Psoas muscle (tissue), 7 donors: ENCODE measurements at regions not wholly inside any gene's neighbourhood (a gene's known extent, or its start where the extent isn't known, plus 50 kb on each side); places are given as distances from the start of the nearest gene placed in this dataset.

Experiments
- ATAC-seq, 4 donors: fragments of 200-7000 bp; cut with Tn5 transposase; one replicate each; pipeline ENCODE4 v1.9.1; 2020; ENCODE audit warnings: moderate library complexity in 3 of 4, mild to moderate bottlenecking in 2 of 4
- DNase-seq, 2 donors: peaks; one replicate each; pipeline ENCODE4 v3.0.0-alpha.2; 2020
- H3K27ac ChIP-seq: fragments of 200-600 bp; one replicate; pipeline ENCODE4 v1.8.0; 2022
- H3K27me3 ChIP-seq, 3 donors: fragments of 200-600 bp in 1 of 3; one replicate each; pipeline versions ENCODE4 v1.6.1 to v1.8.0; 2013 to 2022; ENCODE audit warnings: low read length in 2 of 3, mild to moderate bottlenecking in 2 of 3, moderate library complexity in 1 of 3; ENCODE audit not compliant: insufficient read depth in 3 of 3
- H3K36me3 ChIP-seq, 2 donors: fragments of 200-600 bp in 1 of 2; one replicate each; pipeline versions ENCODE4 v1.6.1 to v1.8.0; 2013 to 2022; ENCODE audit warnings: low read depth in 1 of 2, mild to moderate bottlenecking in 1 of 2, moderate library complexity in 1 of 2; ENCODE audit not compliant: insufficient read depth in 1 of 2
- H3K4me1 ChIP-seq: fragments of 200-600 bp; one replicate; pipeline ENCODE4 v1.8.0; 2022
- H3K4me3 ChIP-seq: fragments of 200-600 bp; one replicate; pipeline ENCODE4 v1.8.0; 2022; ENCODE audit warnings: mild to moderate bottlenecking
- H3K9me3 ChIP-seq: fragments of 200-600 bp; one replicate; pipeline ENCODE4 v1.8.0; 2022
- CTCF ChIP-seq: fragments of 200-600 bp; IDR thresholded peaks from one replicate; pipeline ENCODE4 v1.8.0; 2022; ENCODE audit warnings: antibody characterized with exemption
- WGBS, 3 donors: extraction: QIAGEN DNeasy Blood & Tissue Kit; methylation state at CpG; one replicate each; pipeline versions ENCODE4 v1.1.6 to v1.1.7; 2013; 5-methylcytosine and 5-hydroxymethylcytosine counted together
- intact Hi-C, 2 donors: fragments of 100-400 bp; cut with DNase I; formaldehyde crosslinking; loops; one replicate each; pipeline versions ENCODE4 v1.11.0 to v1.14.2; 2022
- donor health status: healthy with polysubstance abuse.
- donor health status: DM: no; HTN: no; CAD: no; lungs with moderate emphysema.
- donor health status: Bipolar disorder and iron deficiency.
- donor health status: healthy.
- donor health status: DM: yes; HTN: yes; CAD: no.
- donor health status: DM: no; HTN: no; CAD: no.
- donor health status: DM: yes; HTN: yes; CAD: no.

DNA sequence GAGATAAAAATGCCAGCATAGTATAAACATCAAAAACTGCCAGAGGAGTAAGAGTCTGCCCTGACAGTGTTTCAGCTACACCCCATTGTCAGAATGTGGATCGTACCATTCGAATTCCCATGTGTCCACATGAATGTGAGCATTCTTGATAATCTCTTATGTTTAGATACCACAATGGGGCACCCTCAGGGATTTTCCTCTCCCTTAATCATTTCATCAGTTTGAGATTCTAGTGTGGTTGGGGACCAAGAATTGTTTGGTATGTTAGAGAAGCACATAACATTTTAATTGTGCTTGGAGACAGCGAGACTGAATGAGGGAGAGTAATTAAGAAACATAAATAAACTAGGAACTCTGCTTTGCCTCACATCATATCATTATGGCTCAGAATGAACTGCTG lies 120.2 kb downstream of the ZC3H11B start:
- no peak for ATAC-seq
- no peak for TF ChIP-seq CTCF

DNA sequence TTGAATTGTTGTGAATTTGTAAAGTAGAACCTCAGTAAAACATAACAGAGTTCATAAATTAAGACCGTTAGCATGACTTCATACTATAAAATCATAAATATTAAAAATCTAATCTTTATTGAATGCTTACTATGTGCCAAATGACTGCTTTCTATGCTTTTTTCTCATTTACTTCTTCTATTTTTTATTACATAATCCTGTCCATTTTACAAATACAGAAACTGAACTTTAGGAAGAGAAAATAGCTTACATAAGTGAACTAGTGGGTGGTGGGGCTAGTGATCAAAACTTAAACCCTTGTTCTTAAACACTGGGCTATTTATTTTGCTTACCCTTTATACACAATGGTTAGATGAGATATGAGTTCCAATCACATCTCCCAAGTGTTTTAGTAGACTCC lies 122.3 kb downstream of the ZC3H11B start:
- H3K27ac ChIP-seq = no peak overlapping the region
- intact Hi-C loops = no loop called here
- H3K4me3 ChIP-seq = no peak overlapping the region
- DNase-seq = no peak
- no peaks in the 10 kb centered on the region for H3K9me3 ChIP-seq
- 83 to 92% (median 90%) methylated on average over 1 of the region's 1 CpG for WGBS, 3 donors
- ATAC-seq = no peak
- no peaks in the 10 kb centered on the region for H3K4me1 ChIP-seq
- H3K36me3 ChIP-seq = no peaks in the 10 kb centered on the region
- H3K27me3 ChIP-seq = no peaks in the 10 kb centered on the region
- no peak for TF ChIP-seq CTCF

More for the DNA sequence above, 120.2 kb downstream of the ZC3H11B start:
- no peaks in the 10 kb centered on the region for H3K4me1 ChIP-seq
- no peaks in the 10 kb centered on the region for H3K27me3 ChIP-seq
- no peak overlapping the region for H3K4me3 ChIP-seq
- no peak overlapping the region for H3K27ac ChIP-seq
- intact Hi-C loops = no loop called here
- no peaks in the 10 kb centered on the region for H3K36me3 ChIP-seq
- H3K9me3 ChIP-seq = no peaks in the 10 kb centered on the region
- no peak for DNase-seq
- 84 to 90% (median 84%) methylated on average over 3 of the region's 3 CpGs for WGBS, 3 donors

- no peak for DNase-seq
- no peaks in the 10 kb centered on the region for H3K27me3 ChIP-seq
- H3K27ac ChIP-seq = no peak overlapping the region
- H3K9me3 ChIP-seq = no peaks in the 10 kb centered on the region
- intact Hi-C loops = no loop called here
- H3K36me3 ChIP-seq = no peaks in the 10 kb centered on the region
- no peak for TF ChIP-seq CTCF
- WGBS, 3 donors = 67 to 81% (median 68%) methylated on average over 2 of the region's 2 CpGs
- ATAC-seq = no peak
- no peaks in the 10 kb centered on the region for H3K4me1 ChIP-seq
- H3K4me3 ChIP-seq = no peak overlapping the region
Measured at GRCh38 chr1:219489636-219490035, 123.3 kb downstream of the ZC3H11B start.

GRCh38 chr1:219488275-219488674 lies 124.6 kb downstream of the ZC3H11B start:
- no peaks in the 10 kb centered on the region for H3K36me3 ChIP-seq
- no peak for TF ChIP-seq CTCF
- no peak overlapping the region for H3K27ac ChIP-seq
- intact Hi-C loops = no loop called here
- H3K4me3 ChIP-seq = no peak overlapping the region
- WGBS, 3 donors = 72 to 73% (median 72%) methylated on average over 1 of the region's 1 CpG
- H3K9me3 ChIP-seq = no peaks in the 10 kb centered on the region
- no peaks in the 10 kb centered on the region for H3K27me3 ChIP-seq
- ATAC-seq = no peak
- no peaks in the 10 kb centered on the region for H3K4me1 ChIP-seq
- no peak for DNase-seq

- TF ChIP-seq CTCF = no peak
- intact Hi-C loops = no loop called here
- H3K9me3 ChIP-seq = no peaks in the 10 kb centered on the region
Measured at GRCh38 chr1:219483530-219483929, 129.4 kb downstream of the ZC3H11B start.

More at GRCh38 chr1:219483530-219483929, 129.4 kb downstream of the ZC3H11B start:
- Histone ChIP-seq H3K27me3 (no peaks in the 10 kb centered on the region), H3K4me3 (no peak overlapping the region), H3K36me3 (no peaks in the 10 kb centered on the region), H3K27ac (no peak overlapping the region), H3K4me1 (no peaks in the 10 kb centered on the region)
- 83 to 98% (median 92%) methylated on average over 1 of the region's 1 CpG for WGBS, 3 donors
- ATAC-seq (no peak), DNase-seq (no peak)
